ENCODE measurements at regions not wholly inside any gene's neighbourhood (a gene's known extent, or its start where the extent isn't known, plus 50 kb on each side); places are given as distances from the start of the nearest gene placed in this dataset.

DNA sequence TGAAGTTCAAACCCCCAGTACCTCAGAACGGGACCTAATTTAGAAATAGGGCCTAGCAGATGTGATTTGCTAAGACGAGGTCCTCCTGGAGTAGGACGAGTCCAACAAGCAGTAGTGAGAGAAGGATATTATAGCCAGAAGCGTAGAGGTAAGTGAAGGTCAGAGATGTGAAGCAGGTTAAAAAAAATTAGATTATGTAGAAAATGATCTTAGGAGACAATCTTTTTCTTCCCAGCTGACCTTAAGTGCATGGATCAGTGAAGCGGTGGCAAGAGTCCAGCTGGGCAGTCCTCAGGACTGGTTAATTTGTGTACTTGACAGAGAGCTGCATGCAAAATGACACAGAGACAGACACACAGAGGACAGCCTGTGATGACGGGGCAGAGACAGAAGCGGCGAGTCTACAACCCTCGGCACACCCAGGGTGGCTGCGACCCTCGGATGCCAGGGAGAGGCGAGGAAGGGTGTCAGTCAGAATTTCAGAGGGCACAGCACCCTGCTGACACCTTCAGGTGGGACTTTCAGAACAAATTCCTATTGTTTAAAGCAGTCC is 131.4 kb upstream of the IRX4 start:
- H3K27ac ChIP-seq (replicated peaks): no peak overlapping the region
- no peak for DNase-seq
- no peak overlapping the region for H3K4me3 ChIP-seq
- TF ChIP-seq, protein P1, sequence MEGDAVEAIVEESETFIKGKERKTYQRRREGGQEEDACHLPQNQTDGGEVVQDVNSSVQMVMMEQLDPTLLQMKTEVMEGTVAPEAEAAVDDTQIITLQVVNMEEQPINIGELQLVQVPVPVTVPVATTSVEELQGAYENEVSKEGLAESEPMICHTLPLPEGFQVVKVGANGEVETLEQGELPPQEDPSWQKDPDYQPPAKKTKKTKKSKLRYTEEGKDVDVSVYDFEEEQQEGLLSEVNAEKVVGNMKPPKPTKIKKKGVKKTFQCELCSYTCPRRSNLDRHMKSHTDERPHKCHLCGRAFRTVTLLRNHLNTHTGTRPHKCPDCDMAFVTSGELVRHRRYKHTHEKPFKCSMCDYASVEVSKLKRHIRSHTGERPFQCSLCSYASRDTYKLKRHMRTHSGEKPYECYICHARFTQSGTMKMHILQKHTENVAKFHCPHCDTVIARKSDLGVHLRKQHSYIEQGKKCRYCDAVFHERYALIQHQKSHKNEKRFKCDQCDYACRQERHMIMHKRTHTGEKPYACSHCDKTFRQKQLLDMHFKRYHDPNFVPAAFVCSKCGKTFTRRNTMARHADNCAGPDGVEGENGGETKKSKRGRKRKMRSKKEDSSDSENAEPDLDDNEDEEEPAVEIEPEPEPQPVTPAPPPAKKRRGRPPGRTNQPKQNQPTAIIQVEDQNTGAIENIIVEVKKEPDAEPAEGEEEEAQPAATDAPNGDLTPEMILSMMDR (IDR thresholded peaks at IDR 0.05; ENCODE audit: borderline replicate concordance): no peak
- no peaks in the 10 kb centered on the region for H3K36me3 ChIP-seq
- H3K27me3 ChIP-seq (ENCODE audit: low read depth): peaks cover 6% of the 10 kb centered on the region
- no peaks in the 10 kb centered on the region for H3K9me3 ChIP-seq (replicated peaks)
- peaks cover 30% of the 10 kb centered on the region for H3K4me1 ChIP-seq
- intact Hi-C loops (cut with micrococcal nuclease): no loop called here

DNA sequence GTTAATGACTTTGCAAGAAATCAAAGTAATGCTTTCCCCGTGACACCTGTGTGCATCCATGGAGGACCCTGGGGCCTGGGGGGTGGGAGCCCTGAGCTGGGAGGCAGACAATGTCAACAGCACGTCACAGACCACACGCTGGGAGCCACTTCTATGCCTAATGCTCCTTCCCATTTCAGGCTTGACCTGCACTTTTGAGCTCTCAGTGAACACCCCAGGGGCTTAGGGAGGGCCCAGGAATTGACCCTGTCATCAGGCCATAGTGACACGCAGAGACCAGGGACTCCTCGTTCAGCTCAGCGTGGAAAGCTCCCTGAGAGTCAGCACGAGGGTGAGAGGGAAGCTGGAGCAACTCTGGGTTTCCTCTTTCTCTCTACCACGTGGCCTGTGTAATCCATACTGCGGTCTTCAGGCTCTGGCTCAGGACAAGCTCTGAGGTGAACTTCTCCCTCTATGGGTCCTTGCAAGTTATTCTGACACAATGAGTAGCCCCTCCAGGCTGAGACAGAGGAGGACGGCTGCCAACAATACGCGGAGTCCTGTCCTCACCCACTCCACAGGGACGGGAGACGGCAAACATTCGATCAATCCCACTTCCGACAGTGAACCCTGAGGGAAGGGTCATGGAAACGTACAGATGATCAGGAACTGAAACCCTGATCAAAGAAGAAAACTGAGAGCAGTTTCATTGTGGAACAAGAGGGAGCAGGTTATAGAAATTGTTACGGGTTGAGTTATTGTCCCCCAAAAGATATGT is 130.8 kb upstream of the IRX4 start:
- intact Hi-C loops (cut with micrococcal nuclease): no loop called here
- Histone ChIP-seq H3K9me3 (replicated peaks) (no peaks in the 10 kb centered on the region), H3K36me3 (no peaks in the 10 kb centered on the region), H3K27me3 (ENCODE audit: low read depth) (peaks cover 6% of the 10 kb centered on the region), H3K4me1 (peaks cover 36% of the 10 kb centered on the region), H3K4me3 (no peak overlapping the region), H3K27ac (replicated peaks) (no peak overlapping the region)
- no peak for DNase-seq
- TF ChIP-seq, protein P1 (IDR thresholded peaks at IDR 0.05; ENCODE audit: borderline replicate concordance): no peak

DNA sequence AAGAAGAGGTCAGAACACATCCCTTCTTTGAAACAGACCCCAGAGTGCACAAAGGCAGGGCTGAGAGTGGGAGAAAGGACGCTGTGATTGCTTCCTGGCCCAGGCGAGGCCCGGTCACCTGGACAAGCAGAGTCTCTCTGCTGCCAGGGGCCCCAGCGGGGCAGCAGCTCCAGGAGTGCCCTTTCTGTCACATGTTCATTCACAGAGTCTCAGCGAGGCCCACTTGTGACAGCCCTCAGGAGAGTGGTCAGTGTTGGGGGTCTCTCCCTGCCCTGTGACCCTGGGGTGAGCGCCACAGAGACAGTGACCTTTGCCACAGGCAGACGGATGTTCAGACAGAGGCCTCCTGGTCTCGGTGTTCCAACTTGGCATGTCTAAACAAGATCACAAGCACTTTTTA is 130.2 kb upstream of the IRX4 start:
- H3K4me3 ChIP-seq: no peak overlapping the region
- peaks cover 6% of the 10 kb centered on the region for H3K27me3 ChIP-seq (ENCODE audit: low read depth)
- intact Hi-C loops (cut with micrococcal nuclease): no loop called here
- no peaks in the 10 kb centered on the region for H3K36me3 ChIP-seq
- no peak for DNase-seq
- TF ChIP-seq, protein P1 (IDR thresholded peaks at IDR 0.05; ENCODE audit: borderline replicate concordance): no peak
- peaks cover 42% of the 10 kb centered on the region for H3K4me1 ChIP-seq
- no peaks in the 10 kb centered on the region for H3K9me3 ChIP-seq (replicated peaks)
- no peak overlapping the region for H3K27ac ChIP-seq (replicated peaks)

DNA sequence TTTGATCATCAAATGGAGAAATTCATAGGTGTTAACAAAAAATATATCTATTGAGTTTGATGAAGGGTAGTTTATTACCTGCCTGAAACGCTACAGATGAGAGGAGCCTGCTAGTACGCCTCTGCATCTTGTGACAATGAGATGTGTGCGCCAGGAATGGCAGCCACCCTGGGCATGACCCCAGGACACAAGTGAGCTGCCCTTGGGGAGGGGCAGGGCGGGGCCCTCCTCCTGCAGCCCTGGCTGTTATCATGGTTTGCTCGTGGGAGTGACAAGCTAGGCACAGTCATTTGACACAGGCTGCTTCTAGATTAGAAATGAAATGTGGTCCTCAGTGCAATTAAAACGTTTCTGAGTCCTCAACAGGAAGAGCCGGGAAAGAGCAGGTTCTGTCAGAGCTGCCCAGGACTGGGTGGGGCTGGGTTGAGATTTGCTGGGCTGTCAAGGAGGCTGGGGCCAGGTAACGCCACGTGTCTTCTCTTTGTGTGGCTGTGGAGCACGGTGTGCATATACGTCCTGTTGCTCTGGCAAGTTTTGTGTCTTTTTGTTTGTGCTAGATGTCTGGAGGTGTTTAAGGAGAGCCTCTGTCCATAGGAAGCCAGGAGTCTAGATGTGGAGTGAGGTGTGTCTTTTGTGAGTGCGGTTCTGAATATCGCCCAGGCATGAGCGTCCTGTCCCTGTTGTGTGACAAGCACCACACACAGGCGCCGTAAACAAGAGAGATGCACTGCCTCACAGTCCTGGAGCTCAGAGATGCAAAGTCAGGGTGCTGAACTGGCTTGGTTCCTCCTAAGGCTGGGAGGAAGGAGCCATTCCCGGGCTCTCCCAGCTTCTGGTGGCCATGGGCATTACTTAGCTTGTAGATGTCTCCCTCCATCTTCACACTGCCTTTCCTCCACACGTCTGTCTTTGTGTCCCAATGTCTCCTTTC is 129.0 kb upstream of the IRX4 start:
- peaks cover 6% of the 10 kb centered on the region for H3K27me3 ChIP-seq (ENCODE audit: low read depth)
- intact Hi-C loops (cut with micrococcal nuclease): no loop called here
- TF ChIP-seq, protein P1 (IDR thresholded peaks at IDR 0.05; ENCODE audit: borderline replicate concordance): no peak
- peak overlapping the region; percentile 37 for H3K4me3 ChIP-seq
- peaks cover 47% of the 10 kb centered on the region for H3K4me1 ChIP-seq
- H3K9me3 ChIP-seq (replicated peaks): no peaks in the 10 kb centered on the region
- no peaks in the 10 kb centered on the region for H3K36me3 ChIP-seq
- peak overlapping the region; percentile 77 for H3K27ac ChIP-seq (replicated peaks)
- peak; percentile 65 for DNase-seq

DNA sequence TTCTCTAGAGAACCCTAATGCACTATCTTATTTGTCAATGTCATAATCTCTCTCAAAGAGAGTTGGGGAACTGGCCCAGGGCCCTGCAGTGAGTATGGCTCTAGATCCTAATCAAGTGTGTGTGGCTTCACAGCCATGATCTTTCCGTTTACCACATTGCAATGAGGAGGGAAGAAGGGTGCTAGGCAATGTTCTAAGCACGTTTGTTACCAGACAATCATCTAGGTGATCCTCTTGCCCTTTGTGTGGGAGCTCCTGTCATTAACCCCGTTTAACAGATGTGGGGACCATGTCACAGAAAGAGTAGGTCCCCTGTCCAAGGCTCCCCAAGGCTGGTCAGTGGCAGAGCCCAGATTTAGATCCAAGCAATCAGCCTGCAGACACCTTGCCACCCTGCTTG is 128.2 kb upstream of the IRX4 start:
- intact Hi-C loops (cut with micrococcal nuclease): no loop called here
- no peaks in the 10 kb centered on the region for H3K9me3 ChIP-seq (replicated peaks)
- TF ChIP-seq, protein P1 (IDR thresholded peaks at IDR 0.05; ENCODE audit: borderline replicate concordance): no peak
- peak overlapping the region; percentile 77 for H3K27ac ChIP-seq (replicated peaks)
- H3K4me3 ChIP-seq: no peak overlapping the region
- no peak for DNase-seq
- no peaks in the 10 kb centered on the region for H3K36me3 ChIP-seq
- peaks cover 47% of the 10 kb centered on the region for H3K4me1 ChIP-seq
- H3K27me3 ChIP-seq (ENCODE audit: low read depth): peaks cover 6% of the 10 kb centered on the region

All from left ventricle myocardium inferior (tissue), 1 donor.